HEK293 (cell line): ENCODE measurements at regions not wholly inside any gene's neighbourhood (a gene's known extent, or its start where the extent isn't known, plus 50 kb on each side); places are given as distances from the start of the nearest gene placed in this dataset.

Experiments used
- ZBTB26 ChIP-seq: fragments of 450-650 bp; formaldehyde crosslinking; optimal IDR thresholded peaks from 2 replicates; pipeline ENCODE3; 2016; ENCODE audit warnings: missing biosample characterization, mild to moderate bottlenecking, missing genetic modification characterization
- TF ChIP-seq, protein P1 (sequence below): fragments of 450-650 bp; formaldehyde crosslinking; IDR thresholded peaks from 2 replicates; pipeline ENCODE4 v1.5.1; 2016; ENCODE audit warnings: missing biosample characterization, missing genetic modification characterization

GRCh38 chr6:74152096-74152675 lies 456.2 kb downstream of the CD109 start:
- TF ChIP-seq, protein P1, sequence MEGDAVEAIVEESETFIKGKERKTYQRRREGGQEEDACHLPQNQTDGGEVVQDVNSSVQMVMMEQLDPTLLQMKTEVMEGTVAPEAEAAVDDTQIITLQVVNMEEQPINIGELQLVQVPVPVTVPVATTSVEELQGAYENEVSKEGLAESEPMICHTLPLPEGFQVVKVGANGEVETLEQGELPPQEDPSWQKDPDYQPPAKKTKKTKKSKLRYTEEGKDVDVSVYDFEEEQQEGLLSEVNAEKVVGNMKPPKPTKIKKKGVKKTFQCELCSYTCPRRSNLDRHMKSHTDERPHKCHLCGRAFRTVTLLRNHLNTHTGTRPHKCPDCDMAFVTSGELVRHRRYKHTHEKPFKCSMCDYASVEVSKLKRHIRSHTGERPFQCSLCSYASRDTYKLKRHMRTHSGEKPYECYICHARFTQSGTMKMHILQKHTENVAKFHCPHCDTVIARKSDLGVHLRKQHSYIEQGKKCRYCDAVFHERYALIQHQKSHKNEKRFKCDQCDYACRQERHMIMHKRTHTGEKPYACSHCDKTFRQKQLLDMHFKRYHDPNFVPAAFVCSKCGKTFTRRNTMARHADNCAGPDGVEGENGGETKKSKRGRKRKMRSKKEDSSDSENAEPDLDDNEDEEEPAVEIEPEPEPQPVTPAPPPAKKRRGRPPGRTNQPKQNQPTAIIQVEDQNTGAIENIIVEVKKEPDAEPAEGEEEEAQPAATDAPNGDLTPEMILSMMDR (tag by site-specific recombination): no peak
- TF ChIP-seq ZBTB26 (tag by site-specific recombination): no peak
